GM18520 (cell line): ENCODE measurements at regions not wholly inside any gene's neighbourhood (a gene's known extent, or its start where the extent isn't known, plus 50 kb on each side); places are given as distances from the start of the nearest gene placed in this dataset.

Source experiments
- ATAC-seq: cut with Tn5 transposase; IDR thresholded peaks from one replicate; pipeline ENCODE4 v1.9.1; 2021; ENCODE audit not compliant: unreplicated experiment

DNA sequence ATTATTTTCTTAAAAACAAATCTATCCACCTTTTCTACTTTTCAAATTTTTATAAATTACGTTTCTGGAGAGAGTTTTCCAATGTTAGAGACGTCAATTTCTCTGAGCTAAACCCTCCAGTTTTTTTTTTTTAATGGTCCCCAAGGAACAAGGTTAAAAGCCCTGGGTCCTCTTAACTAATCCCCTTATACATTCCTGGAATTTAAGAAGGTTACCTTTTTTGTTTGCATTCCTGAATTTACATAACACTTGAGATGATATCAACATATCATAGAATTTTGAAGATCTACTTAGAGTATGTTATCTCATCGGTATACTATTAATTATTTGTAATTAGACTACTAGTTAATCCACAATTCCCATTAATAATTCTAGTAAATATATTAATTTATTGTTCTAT is 662.2 kb upstream of the LRFN5 start:
- ATAC-seq = no peak

DNA sequence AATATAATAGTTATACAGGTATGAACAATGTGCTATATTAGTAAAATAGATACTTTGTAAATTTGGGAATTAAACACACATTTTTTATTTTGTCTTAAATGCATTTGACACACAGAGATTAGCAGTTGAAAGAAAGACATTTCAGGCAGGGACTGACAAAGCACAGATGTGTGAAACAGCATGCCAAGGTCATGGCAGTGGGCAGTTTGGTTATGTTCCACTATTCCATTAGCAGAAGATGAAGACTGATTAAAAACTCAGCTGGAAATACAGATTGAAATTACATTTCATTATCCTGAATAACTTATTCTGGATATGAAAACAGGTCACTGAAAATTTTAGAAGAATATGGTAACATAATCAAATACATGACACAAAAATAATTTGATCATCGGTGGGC is 669.8 kb upstream of the LRFN5 start:
- no peak for ATAC-seq

DNA sequence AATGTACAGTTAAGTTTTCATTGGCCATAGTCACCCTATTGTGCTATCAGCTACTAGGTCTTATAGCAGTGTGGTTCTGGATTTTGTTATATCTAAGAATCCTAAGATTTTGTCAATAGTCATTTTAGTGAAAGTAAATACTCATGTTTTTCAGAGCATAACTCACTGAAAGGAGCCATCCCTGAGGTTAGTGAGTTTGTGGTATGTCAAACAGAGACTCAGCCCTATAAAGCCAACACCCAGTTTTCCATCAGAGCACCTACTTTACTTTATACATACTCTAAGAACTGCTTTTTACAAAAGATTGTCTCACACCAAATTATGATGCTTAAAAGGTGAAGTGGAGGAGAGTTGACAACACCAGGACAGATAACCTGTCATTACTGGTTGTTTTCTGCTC is 686.3 kb upstream of the LRFN5 start:
- ATAC-seq = no peak

DNA sequence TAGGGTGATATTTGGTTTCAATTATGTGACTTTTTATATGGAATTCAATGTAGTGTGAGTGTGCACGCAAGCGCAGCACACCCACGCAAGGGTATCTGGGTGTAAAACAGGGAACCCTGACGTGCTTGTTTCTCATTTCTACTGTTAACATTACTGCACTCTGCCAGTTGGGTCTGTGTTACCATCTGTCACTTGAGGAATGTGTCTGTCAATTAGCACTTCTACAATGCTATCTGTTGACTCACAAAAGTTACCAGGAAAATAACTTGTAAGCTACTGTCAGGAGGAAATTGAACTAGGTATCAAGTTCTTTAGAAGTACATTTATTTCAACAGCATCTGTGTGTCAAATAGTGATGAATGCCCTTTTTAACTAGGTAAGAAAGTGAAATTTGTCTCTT is 695.5 kb upstream of the LRFN5 start:
- ATAC-seq = no peak

DNA sequence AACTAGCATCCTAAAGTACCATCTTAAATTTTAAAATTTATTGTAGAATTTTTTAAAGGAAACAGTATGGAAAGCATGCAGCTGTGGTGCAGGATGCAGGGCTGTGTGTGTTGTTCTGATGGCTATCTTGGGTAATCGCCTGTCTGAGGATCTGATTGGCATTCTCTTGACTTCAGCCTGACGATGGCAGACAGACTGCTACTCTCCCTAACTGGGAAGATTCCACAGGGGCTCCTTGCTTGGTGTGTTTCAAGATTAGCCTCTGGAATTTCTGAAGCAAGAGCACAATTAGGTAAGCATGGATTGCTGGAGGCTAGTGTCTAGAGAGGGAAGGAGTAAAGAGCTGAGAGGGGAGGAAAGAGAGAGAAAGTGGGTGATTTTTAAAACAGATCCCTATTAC is 696.8 kb upstream of the LRFN5 start:
- no peak for ATAC-seq

DNA sequence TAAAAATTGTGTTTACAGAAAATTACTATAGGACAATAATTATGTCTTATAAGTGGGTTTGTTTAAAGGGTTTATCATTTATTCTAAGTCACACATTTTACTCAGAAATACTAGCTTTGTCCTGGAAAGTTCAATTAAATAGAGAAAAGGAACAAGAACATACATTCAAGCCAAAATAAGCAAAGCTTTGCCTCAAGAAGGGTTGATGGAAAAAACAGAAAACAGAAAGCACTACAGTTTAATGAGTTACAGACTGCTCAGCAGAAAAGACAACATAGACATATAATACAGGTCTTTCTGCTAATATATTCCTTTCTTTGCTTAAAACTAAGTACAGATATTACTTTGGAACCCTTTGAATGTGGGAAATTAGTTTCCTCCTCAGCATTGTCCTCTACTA is 703.0 kb upstream of the LRFN5 start:
- ATAC-seq = no peak

DNA sequence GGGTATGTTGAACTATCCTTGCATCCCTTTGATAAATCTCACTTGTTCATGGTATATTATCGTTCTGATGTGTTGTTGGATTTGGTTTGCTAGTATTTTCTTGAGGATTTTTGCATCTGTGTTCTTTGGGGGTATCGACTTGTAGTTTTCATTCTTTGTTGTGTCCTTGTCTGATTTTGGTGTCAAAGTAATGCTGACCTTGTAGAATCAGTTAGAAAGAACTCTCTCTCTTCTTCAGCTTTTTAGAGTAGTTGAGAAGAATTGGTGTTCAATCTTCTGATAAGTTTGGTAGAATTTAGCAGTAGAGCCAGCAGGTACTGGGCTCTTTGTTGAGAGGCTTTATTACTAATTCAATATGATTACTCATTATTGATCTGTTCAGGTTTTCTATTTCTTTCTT is 707.2 kb upstream of the LRFN5 start:
- no peak for ATAC-seq

DNA sequence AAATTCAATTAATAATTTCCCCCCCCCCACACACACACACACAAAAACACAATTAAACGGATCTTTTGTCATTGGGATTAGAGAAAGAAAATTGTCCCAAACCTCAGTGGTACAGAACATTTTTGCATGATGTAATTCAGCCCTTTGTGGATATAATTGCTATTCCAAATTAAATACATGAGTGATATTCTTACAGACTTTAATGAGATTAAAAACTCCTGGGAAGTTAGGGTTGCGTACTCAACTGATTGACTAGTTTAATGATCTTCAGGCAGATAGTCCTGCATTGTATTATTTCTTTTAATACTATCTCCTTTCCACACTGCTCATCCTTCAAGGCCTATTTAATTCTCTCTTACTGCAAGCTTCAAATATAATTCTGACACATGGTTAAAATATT is 711.8 kb upstream of the LRFN5 start:
- no peak for ATAC-seq

DNA sequence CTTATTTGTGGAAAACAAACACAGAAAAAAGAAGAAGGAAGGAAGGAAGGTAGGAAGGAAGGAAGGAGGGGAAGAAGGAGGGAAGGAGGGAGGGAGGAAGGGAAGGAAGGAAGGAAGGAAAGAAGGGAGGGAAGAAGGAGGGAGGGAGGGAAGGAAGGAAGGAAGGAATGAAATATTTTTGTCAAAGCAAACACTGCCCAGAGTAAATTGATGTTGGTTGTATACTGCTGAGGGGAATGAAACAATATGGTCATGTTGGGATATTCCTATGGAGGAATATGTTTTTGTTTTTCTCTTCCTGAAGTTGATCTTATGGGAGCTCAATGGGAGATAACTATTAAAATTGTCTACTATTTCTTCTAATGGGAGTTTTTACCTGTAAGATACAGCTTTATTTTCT is 717.5 kb upstream of the LRFN5 start:
- ATAC-seq = no peak

DNA sequence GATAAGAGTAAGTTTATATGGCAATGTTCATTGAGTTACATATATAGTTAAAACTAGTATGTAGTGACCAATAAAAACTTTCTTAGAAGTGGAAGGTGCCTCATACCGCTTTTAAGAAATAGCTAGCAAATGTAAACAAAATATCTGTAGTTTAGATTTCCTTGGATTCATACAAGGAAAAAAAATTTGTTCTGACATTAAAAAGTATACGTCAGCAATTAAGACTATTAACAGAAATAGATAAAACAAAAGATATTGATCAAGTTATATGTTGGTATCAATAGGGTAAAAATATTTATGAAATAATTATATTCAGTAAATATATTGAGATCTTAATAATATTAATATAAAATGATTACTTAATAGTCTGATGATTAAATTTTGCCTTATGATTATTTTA is 718.8 kb upstream of the LRFN5 start:
- no peak for ATAC-seq

DNA sequence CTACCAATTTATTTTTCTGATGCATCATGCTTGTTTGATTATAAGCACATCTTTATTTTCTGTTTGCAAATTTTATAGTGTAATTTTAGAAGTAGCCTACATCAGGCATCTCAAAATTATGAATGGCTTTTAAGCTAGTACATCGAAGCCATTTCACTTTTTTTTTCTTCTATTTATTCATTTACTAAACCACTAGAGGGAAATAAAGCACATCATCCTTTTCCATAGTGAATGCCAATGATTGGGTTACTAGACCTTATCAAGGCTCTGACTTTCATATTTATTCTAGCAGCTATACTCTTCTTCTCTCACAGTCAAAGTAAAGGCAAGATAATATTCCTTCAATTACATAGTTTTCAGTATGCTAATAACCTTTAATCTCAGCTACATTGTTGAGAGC is 736.4 kb upstream of the LRFN5 start:
- ATAC-seq = no peak

DNA sequence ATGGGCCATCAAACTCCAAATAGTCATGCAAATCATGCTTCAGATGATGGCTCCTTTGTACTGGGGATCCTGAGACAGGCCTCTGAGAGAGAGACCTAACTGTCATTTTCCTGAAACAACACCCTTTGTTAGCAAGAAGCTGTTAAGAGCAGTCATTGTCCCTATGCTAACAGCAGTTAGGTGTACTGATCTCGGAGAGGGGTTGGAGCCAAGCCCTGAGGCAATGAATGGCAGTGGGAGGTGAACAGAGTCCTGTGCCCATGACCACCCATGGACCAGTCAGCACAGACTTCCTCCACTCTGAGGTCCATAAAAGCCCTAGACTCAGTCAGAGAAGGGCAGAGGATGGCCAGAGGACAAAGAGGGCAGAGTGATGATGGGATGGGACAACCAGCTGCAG is 747.6 kb upstream of the LRFN5 start:
- no peak for ATAC-seq

DNA sequence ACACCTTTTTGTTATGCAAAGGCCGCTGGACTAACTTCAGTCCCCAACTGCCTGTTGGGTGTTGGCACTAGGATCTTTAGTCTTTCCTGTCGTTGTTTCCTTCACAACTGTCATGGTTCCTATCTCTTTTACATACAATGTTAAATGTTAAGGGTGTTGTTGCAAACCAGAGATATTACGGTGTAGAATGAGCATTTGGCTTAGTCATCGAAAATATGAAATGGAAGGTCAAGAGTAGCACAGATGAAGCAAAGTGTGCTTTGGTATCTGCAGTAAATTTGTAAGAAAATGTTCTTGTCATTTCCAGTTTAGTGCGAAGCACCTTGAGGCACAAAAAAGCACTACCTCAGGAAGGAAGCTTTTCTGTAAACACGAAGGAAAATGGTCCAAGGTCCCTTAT is 751.3 kb upstream of the LRFN5 start:
- ATAC-seq = no peak

DNA sequence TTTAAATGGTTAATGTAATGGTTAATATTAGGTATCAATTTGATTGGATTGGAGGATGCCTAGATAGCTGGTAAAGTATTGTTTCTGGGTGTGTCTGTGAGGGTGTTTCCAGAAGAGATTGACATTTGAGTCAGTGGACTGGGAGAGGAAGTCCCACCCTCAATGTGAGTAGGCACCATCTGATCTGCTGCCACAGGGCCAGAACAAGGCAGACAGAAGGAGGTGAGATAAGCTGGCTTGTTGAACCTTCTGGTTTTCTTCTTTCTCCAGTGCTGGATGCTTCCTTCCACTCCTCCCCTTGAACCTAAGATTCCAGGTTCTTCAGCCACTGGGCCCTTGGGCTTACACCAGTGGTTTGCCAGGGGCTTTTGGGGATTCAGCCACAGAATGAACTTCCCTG is 756.5 kb upstream of the LRFN5 start:
- no peak for ATAC-seq

DNA sequence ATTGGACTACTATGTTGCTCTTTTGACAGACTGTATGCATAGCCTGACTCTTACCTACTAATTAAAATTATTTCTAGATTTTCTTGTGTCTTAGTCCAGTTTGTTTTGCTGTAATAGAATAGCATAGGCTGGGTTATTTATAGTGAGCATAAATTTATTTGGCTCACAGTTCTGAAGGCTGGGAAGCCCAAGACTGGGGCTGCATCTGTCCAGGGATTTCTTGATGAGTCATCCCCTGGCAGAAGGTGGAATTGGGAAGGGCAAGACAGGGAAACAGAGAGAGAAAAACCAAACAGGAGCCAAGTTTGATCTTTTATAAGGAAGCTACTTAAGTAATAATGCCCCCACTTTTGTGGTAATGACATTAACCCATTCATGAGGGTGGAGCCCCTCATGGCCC is 759.2 kb upstream of the LRFN5 start:
- no peak for ATAC-seq

DNA sequence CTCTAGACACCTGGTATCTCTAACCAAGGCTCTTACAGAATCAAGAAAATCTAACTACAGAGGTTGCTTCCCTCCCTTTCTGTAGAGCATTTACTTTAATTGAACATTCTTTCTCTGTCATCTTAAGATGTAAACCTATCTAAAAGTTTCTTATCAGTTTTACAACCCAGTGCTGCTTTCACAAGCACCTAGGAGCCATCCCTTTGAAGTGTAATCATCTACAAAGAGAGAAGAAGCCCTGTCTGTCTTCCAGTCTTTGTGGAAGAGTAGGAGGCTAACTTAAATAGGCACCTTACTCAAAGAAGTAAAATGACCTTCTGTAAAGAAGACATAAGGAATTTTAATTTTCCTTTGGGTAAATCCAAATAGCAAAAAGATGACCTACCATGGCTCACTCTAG is 763.9 kb upstream of the LRFN5 start:
- no peak for ATAC-seq

DNA sequence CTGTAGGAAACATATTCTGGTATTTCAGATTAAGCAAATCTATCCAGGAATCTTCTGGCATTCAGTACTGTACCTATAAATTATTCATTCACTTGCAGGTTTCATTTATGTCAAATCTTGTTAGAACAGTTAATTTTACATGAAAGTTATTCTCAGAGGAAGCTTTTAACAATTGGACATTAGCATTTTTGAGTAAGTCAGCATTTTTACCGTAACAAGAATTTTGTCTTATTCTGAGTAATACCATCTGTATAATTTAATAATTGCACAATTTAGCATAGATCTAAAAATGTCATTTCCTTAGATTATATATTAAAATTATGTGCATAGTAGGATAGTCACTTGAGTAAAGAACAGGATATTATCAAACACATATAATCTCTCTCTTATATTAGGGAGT is 764.8 kb upstream of the LRFN5 start:
- no peak for ATAC-seq

DNA sequence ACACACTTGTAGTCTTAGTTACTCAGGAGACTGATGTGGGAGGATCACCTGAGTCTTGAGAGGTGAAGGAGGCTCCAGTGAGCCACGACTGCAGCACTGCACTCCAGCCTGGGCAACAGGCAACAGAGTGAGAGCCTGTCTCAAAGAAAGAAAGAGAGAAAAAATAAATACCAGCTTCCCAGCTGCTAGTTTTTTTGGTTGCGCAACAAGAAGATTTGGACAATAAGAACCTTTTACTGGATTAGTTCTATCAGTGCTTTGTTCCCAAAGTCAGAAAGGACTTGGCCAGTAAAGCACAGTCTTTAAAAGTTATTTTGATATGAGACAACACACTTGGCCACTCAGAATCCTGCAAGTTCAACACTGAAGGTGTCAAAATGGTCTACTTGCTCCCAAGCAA is 768.1 kb upstream of the LRFN5 start:
- no peak for ATAC-seq

DNA sequence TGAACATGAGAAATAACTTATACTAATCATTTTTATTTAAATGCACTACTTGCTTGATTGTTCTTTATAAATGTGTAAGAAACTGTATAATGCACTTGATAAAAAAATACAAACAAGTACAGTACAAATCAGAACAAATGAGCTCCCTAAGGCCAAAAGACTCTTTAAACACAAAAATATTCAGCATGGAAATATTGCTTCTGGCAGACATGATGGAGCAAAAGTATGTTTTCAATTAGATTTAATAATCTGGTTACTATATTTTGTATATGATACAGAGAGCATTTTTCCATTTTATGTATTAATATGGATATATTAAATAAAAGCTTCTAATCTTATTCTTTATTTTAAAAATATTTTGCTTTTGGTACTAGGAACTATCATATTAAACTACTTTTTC is 800.2 kb upstream of the LRFN5 start:
- ATAC-seq = no peak

DNA sequence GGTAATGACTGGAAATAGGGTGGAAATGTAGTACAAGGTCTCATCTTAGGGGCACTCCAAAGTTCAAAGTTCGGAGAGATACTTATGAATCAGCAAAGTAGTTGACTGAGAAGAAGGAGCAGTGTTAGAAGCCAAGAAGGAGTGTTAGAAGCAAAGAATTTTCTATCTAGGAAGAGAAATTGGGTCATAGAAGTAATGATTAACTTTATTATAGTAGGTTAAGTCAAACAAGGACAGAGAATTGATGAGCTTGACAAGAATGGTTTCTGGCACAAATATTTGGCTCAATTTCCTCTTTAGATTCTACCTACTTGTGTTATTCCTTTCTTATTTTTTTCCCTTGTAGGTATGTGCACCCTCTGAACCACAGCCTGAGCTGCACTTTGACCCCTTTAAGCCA is 810.5 kb upstream of the LRFN5 start:
- no peak for ATAC-seq

DNA sequence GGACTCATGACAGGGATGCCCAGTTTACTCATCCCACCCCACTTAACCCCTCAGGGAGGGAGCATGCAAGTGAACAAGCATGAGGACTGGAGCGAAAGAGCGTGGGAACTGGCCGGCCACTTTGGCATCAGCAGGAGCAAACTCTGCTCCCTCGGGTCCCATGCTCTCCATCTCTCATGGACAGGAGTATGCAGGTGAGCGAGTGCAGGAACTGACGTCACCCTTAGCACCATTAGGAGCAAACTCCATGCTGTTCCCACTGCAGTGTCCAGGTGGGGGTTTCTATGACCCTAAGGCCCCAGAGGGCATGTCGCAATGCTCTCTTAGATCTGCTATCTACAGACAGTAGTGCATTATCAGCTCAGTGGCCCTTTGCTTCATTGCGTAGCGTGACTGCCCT is 821.8 kb upstream of the LRFN5 start:
- ATAC-seq = no peak

DNA sequence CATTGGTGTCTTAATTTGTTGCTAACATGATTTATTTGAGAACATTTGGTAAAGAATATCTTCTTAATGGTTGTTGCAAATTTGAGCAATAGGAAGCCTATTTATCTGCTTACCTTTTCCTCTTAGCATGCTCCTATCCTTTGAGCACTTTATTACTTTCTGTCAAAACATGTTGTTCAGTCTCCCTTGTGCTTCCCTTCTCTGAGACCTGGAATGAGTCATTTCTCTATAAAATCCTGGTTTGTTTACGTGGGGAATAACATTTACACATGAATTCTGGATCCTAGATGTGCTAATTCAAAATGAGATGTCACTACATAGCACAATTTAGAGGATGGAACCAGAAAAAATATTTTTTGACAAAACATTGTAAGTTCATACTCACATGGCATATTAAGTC is 844.0 kb upstream of the LRFN5 start:
- ATAC-seq = no peak

DNA sequence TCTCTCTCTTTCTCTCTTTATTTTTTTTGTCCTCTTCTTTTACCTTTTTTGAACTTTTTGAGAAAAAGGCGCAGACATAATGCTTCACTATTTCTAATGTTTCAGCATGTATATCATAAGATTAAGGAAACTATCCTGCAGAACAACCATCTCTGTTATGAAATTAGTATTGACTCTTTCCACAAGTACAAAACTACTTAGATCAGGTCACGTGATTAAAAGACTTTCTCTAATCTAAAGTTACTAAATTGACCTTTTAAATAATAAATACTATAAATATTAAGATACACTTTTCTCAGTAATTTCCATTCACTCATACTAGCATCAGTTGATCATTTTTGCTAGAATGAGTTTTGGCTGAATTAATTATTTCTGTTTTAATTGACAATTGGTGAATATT is 844.5 kb upstream of the LRFN5 start:
- no peak for ATAC-seq

DNA sequence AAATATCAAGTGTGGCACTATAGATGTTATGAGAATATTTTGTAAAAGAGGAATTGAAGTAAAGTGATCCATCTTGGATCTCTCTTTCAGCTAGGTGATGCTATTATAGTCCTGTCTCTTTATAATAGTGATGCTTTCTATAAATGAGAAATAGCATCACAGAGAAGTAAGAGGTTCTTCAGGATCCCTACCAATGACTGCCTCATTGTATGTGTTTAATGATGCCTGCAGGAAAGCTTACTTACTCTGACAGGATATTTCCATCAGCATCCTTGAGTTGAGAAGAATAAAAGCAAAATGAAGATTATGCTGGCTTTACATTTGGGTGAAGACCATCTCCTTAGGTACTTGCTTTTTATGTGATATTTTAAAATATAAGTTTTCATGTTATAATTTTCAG is 846.0 kb upstream of the LRFN5 start:
- ATAC-seq = no peak
